ENCODE measurements at regions not wholly inside any gene's neighbourhood (a gene's known extent, or its start where the extent isn't known, plus 50 kb on each side); places are given as distances from the start of the nearest gene placed in this dataset.

GRCh38 chr17:13931800-13932460 is 137.4 kb upstream of the COX10 start:
- no peak for DNase-seq (ENCODE audit: low read depth in 2 of 2)

DNA sequence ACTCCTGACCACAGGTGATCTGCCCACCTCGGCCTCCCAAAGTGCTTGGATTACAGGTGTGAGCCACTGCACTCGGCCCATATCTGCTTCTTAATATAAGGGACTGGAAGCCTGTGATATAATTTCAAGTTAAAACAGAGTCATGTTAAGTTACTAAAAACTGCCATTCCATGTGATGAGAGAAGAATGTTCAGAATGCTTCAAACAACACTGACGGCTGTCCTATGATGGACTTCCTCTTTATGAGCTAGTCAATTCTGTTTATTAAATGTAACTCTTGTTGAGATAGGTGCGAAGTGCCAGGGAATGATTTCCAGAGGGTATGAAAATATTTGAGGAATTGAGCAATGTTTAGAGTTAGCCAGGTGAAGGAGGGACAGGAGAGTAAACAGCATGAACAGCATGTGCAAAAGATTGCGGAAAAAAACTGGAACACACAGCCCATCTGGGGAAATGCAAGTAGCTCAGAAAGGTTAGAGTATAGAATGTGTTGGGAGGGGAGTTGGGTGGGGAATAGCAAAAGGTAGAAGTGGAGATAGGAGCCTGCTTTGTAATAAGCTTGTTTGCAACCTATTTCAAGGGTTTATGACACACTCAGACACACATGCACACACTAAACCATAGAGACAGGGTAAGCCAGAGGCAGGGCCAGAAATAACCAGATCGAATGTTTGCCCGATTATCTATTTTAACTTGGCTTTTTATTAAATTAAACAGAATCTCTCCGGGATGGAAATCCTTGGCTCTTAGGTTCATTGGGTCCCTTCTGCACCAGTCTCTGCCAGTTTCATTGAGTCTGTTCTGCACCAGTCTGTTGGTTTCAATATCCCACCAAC is 135.6 kb upstream of the COX10 start:
- no peak for DNase-seq (ENCODE audit: low read depth in 2 of 2)

DNA sequence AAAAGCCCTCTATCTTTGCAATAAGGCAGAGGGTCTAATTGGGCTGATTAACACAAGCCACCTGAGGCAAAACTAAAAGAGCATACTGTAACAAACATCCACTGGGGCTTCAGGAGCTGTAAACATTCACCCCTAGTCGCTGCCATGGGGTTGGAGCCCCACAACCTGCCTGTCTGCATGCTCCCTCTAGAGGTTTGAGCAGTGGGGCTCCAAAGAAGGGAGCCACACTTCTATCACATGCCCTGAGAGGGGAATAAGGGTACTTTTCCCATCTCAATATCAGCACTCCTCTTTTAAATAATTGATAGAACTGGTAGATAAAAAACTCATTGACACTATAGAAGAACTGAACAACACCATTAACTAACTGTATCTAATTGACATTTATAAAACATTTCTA is 130.1 kb upstream of the COX10 start:
- DNase-seq (ENCODE audit: low read depth in 2 of 2): no peak

DNA sequence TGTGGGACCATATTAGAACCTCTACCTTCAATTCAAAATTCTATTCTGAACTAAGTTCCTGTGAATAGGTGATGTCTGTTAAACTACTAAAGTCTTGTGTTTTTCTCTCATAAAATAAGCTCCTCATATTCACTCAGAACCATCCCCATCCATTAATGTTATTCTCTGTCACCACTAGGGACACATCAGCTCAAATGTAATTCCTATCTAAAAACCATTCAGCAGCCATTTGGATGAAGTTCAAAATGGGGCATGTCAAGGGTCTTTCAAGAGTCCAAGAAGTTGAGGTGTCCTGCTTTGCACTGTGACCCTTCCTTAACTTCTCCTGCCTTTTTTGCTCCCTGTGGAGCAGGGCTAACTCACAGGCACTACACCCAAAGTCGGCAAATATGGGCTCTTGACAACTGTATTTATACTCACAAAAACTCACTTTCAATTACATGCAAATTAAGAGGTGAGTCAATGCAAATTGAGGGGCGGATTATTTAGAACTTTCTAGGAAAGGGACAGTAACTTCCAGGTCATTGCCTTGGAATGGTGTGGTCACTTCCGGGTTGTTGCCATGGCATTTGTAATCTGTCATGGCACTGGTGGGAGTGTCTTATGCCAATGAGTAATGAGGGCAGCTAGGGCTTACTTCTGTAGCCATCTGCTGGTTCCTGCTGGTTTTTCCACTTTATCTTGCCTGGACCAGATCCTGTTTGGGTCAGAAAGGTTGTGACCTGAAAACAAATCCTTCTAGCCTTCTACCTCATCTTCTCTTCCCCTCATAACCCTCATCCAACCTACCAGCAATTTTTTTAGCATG is 128.2 kb upstream of the COX10 start:
- no peak for DNase-seq (ENCODE audit: low read depth in 2 of 2)

DNA sequence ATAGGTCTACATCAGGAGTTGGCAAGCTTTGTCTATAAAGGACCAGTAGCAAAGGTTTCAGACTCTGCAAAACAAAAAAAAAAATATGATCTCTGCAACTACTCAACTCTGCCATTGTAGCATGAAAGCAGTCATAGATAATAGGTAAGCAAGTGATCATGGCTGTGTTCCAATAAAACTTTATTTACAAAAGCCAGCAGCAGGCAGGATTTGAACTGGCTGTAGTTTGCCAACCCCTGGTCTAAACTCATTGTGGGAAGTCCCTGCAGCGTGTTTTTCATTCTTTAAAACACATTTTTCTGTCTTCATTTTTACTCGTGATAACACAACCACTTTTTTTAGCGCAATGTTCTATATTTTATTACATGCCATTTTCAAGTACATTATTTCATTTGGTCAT is 127.5 kb upstream of the COX10 start:
- no peak for DNase-seq (ENCODE audit: low read depth in 2 of 2)

DNA sequence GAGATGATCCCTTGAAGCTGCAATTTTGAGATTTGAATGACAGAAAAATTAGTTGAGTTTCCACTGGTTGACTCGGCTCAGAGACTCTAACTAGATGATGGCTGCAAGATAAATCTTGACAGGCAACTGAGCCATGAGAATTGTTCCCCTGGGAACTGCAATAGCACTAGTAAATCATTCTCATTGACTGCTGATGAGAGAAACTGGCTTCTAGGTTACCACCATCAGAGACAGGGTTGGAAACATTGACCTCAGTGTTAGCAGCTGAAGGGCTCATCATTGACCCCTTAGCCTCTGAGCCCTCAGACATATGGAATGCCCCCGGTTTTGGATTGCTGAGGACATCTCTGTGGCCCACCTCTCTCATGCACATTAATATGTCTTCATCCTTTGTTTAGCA is 125.4 kb upstream of the COX10 start:
- DNase-seq (ENCODE audit: low read depth in 2 of 2): no peak

DNA sequence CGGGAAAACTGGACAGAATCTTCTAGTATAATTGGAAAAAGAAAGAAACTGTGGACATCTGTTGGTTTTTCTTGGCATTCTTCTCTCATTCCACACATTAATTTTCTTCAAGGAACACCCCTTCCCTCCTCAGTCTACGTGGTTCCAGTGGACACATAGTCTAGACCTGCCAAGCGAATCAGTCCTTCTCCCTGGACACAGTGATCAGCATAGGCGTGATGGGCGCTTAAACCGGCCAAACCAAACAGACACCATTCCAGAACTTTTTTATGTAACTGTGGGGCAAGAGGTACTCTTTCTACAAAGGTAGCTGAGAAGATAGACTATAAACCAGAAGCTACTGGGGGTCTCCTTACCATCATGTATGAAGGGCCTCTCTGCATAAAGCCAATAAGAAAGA is 121.8 kb upstream of the COX10 start:
- DNase-seq (ENCODE audit: low read depth in 2 of 2): no peak

DNA sequence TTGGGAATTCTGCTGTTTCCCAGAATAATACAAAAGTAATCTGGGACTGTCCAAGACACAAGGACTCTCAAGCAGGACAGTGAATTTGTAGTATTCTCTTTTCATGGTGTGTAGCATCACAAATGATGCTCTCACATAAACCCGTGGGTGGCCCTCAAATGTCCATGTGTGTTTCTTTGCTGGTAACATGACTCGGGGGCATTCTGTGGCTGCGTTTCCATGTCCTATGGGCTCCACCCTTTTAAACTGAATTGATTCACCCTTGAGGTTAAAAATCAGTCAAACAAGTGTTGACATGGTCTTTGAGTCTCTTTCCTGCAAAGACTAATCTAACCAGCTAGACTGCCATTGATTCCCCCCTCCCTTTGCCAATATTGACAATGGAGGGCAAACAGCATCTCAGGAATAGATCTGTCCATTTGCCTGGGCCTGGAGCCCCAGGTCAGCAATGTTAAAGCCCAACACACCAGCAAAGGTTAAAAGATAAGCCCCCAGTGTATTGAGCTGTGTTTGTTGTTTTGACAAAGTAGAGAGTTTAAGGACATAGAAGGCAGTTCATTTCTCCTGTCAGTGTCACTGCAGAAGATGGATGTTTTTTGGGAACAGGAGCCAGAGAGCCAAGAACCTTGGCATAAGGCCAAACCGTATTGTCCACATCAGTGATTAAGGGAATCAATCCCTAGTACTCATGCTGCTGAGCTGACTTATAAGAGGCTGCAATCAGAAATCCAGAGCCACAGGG is 117.1 kb upstream of the COX10 start:
- no peak for DNase-seq (ENCODE audit: low read depth in 2 of 2)

- DNase-seq (ENCODE audit: low read depth in 2 of 2): no peak
Observed at GRCh38 chr17:13953841-13954240, 115.5 kb upstream of the COX10 start.

- DNase-seq (ENCODE audit: low read depth in 2 of 2): no peak
Observed at GRCh38 chr17:13957636-13958035, 111.7 kb upstream of the COX10 start.

- no peak for DNase-seq (ENCODE audit: low read depth in 2 of 2)
Observed at GRCh38 chr17:13958773-13959172, 110.5 kb upstream of the COX10 start.

- no peak for DNase-seq (ENCODE audit: low read depth in 2 of 2)
Observed at GRCh38 chr17:13961265-13961664, 108.0 kb upstream of the COX10 start.

DNA sequence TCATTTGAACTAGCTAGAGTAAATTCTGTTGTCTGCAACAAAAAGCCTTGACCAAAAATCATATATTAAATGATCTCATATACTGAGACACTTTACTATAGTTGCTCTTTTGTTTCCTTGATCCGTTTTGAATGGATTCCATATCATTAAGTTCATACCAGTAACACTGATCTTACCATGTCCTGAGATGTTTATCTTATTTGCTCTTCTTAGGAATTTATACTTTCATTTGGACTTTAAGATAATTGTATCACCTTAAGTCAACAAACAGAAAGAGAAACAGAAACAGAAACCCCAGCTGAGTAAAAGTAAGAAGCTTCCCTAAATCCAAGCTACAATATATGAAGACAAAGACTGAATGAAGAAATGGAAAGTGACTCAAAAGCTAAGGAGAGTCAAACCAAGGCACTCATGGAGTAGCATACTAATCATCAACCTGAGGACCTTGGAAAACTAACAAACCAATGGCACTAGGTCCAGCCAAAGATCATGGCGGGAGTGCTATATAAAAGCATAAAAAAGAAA is 106.5 kb upstream of the COX10 start:
- DNase-seq (ENCODE audit: low read depth in 2 of 2): no peak

DNA sequence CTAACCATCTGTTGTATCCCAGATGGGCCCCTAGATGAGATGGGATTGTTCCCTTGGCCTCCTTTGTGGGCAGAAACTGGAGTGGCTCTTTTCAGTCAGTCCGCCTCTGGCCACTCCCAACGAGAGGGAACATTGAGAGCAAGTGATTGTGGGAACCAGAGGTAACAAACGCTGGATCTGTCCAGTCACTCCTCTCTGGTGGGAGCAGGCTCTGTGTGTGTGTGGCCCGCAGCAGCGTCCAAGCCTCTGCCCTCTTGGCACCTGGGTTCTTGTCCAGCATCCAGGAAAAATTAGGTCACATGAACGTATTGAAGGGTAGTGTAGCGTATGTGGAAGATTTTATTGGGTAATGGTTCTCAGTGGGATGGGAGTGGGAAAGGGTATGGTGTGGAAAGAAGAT is 101.9 kb upstream of the COX10 start:
- DNase-seq (ENCODE audit: low read depth in 2 of 2): no peak

DNA sequence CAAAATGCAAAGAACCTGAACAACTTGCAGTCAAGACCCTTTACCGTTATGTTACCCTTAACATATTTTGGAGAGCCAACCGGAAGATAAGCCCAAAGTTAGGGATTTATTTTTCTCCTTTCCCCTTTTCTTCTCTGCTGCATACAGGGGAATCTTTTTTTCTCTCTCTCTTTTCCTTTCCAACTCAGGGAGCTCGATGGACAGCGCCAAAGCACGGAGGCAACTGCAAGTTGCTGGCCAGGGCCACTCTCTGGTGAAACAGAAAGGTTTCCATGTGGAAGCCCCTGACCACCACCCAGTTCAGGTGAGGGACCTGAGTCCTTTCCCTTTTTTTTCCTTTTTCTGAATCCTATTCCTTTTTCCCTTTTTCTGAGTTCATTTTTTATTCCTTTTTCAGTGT is 98.8 kb upstream of the COX10 start:
- DNase-seq (ENCODE audit: low read depth in 2 of 2): no peak

DNA sequence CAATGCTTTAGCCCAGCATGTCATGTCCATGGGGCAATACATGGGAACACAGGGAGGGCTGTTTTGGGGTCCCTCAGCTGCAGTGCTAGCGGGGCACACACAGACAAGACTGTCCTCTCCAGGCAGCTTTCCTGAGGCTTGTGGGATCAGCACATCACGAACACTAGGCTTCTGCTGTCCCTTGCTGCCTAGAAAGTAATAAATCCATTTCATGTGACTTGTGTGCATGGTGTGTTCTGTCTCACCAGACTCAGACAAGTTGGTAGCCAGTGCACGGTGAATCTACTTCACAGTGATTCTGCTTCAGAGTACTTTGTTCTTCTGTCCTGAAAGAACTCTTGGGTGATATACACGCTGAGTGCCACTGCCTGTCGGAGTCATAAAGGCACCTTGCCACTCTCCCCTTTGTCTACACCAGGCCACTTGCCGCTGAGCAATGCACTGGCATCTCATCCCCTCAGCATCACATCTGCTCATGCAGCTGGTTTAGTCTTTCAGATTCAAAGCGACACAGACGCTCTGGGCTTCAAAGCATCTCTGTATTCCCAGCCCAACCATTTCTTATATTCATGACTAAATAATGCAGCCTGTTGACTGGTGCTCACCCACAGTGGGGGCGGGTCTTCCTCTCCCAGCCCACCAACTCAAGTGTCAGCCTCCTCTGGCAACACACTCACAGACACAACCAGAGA is 95.2 kb upstream of the COX10 start:
- DNase-seq (ENCODE audit: low read depth in 2 of 2): no peak

- no peak for DNase-seq (ENCODE audit: low read depth in 2 of 2)
Observed at GRCh38 chr17:13977837-13978236, 91.5 kb upstream of the COX10 start.

GRCh38 chr17:13978478-13978877 is 90.8 kb upstream of the COX10 start:
- no peak for DNase-seq (ENCODE audit: low read depth in 2 of 2)

GRCh38 chr17:13981881-13982280 is 87.4 kb upstream of the COX10 start:
- no peak for DNase-seq (ENCODE audit: low read depth in 2 of 2)

DNA sequence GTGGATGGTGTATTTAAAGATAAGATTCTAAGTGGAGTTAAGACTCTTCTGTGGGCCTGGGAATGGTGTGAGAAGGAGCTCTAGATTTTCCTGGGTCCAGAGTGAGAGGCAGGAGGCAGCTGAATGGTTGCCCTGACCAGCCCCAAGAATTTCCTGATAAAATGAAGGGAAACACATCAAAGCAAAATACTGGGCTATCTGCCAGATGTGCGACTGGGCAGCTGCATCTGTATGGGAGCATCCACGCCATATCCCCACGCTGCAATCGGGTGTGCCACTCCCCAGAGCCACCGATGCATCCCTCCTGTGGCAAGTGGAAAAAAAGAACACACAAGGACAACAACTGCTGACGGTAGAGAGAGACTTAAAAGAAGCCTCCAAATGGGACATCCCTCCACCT is 84.3 kb upstream of the COX10 start:
- DNase-seq (ENCODE audit: low read depth in 2 of 2): no peak

DNA sequence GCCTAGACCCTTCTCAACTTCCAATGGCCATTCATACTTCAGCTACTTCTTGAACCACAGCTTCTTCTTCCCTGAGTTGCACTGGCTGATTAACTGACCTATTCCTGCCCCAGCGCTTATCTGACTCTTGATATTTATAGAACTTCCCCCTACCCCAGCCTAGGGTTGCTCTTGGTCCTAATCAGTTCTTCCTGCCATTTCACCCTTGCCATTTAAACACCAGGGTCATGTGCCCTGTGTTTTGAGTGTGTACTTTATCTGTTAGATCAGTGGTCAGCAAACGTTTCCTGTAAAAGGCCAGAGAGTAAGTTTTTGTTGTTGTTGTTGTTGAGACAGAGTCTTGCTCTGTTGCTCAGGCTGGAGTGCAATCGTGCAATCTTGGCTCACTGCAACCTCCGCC is 82.4 kb upstream of the COX10 start:
- no peak for DNase-seq (ENCODE audit: low read depth in 2 of 2)

Measured in stimulated activated CD8-positive, alpha-beta memory T cell treated with anti-CD3 and anti-CD28 coated beads, Interleukin-2, amount 100 ng/mL, for 48 hours (primary cell).